ENCODE measurements at regions not wholly inside any gene's neighbourhood (a gene's known extent, or its start where the extent isn't known, plus 50 kb on each side); places are given as distances from the start of the nearest gene placed in this dataset.
"Not testable (repeated sequence)": the region's sequence is repeated elsewhere in the genome, so short reads cannot be mapped to it uniquely, and the experiment has no call there.

- DNase-seq = no peak
Measured at GRCh38 chr5:2566284-2566683, 185.2 kb downstream of the IRX2 start.

DNA sequence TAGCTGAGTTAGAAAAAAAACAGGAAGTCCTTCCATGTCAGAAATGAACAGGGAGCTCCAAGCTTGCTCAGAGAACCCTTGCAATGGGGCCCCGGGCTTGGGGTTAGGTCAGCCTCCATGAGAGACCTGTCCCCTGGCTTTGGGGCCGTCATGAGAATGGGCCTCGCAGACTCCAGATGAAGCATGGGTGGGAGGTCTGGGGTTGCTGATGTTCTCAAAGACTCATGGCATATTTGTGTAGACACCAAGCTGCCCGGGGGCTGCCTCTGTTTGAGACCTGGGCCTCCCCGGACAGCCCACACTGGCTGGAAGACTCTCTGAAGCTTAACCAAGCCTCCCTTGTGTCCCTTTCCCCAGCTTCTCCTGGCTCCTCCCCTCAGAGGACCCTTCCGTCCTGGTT lies 186.3 kb downstream of the IRX2 start:
- no peak for DNase-seq

GRCh38 chr5:2563046-2563445 lies 188.4 kb downstream of the IRX2 start:
- no peak for DNase-seq

- DNase-seq = no peak
Measured at GRCh38 chr5:2562036-2562435, 189.4 kb downstream of the IRX2 start.

- DNase-seq = no peak
Measured at GRCh38 chr5:2560435-2560834, 191.0 kb downstream of the IRX2 start.

DNA sequence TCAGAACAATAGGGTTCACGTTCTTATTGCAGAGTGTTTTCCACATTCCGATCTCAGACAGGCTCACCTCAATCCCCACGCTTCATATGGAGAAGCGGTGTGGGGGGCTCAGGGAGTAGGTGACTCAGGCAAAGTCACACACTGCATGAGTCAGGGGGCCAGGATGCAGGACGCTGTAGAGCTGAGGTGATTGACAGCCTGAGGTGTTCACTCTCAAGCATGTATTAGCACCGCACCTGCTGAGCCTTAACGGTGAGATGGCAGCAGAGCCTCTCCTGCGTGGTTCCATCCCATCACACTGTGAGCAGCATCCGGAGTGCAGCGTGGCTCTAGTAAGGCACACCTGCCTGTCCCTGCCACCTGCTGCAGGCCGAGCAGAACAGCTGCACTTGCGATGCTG lies 194.0 kb downstream of the IRX2 start:
- DNase-seq = no peak

GRCh38 chr5:2556375-2556966 lies 195.0 kb downstream of the IRX2 start:
- DNase-seq = no peak

DNA sequence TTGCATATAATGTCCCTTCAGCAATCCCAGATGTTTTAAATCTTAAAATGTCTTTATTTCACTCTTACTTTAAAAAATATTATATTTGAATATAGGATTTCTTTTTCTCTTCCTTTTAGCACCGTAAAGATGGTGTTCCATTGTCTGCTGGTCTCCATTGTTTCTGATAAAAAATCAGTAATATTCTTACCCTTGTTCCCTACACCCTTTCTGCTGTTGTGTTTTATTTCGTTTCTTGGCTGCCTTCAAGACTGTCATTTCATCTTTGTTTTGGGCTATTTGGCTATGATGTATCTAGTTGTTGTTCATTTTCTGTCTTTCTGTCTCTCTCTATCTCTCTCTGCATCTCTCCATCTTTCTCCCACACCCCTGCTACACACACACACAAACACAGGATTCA lies 197.9 kb downstream of the IRX2 start:
- no peak for DNase-seq

- DNase-seq = no peak
Measured at GRCh38 chr5:2550509-2550908, 201.0 kb downstream of the IRX2 start.

DNA sequence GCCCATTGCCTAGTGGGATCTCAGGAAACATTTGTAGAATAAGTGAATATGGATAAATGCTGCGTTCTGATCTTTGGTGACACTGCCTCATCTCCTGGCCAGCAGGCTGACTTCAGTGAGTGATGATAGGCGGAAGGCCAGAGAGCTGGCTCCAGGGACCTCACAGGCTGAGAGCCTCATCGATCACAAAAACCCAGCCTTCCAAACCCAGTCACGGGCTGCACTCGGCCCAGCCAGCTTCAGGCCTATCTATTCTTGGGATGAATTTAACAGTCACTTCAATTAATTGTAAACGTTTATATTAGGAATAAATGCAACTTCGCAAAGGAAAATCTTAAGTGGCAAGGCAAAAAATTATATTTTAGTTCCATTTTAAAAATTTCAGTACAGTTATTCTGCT lies 201.6 kb downstream of the IRX2 start:
- DNase-seq = no peak

DNA sequence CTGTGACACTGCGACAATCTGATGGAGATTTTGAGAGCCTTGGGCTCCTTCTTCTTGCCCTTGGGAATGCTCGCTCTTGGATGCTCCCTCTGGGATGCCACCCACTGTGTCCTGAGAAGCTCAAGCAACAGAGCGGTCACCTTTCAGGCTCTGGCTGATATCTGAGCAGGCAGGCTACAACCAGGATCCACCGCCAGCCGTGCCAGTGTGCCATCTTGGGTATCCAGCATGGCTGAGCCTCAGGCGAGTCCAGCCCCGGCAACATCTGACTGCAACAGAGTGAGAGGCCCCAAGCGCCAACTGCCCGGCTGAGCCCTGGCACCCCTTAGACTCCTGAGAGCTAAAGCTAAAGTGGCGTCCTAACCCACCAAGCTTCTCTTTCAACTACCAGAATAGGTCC lies 202.1 kb downstream of the IRX2 start:
- no peak for DNase-seq

DNA sequence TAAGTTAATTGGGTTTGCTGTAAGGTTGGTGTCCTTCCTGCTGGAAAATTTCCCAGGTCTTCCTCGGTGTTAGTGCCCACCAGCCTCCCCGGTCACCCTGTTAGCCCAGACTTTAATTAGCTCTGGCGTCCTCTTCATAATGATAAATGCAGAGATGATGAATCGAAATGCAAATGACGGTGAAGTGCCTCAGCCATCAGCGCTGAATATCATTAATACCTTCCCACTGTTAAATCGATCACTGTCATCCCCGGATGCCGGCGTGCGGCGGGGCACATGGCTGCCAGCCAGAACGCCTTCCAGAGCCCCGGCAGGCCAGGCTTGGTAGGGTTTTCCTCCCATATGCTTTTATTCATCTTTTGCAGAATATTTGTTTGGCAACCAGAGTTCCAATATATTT lies 204.5 kb downstream of the IRX2 start:
- DNase-seq = no peak

DNA sequence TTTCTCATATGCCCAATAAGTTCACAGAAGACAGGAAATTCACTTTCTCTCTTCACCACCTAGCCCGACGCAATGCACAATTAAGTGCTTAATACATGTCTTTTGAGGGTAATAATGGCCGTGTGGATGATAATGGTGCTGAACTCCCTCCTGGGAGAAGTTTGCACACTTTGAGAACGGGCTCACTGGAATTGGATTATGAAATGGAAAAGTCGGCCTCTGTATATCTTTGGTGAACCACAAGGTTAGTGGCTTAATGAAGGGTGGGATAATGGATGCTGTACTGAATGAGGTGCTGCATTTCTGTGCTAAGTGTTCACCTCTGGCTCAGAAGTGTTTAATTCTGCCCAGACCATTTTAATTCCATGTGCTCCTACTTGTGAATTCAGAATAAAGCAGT lies 207.5 kb downstream of the IRX2 start:
- no peak for DNase-seq

GRCh38 chr5:2542821-2543220 lies 208.7 kb downstream of the IRX2 start:
- DNase-seq = no peak

GRCh38 chr5:2542026-2542425 lies 209.5 kb downstream of the IRX2 start:
- DNase-seq = no peak

- no peak for DNase-seq
Measured at GRCh38 chr5:2538169-2538568, 213.3 kb downstream of the IRX2 start.

DNA sequence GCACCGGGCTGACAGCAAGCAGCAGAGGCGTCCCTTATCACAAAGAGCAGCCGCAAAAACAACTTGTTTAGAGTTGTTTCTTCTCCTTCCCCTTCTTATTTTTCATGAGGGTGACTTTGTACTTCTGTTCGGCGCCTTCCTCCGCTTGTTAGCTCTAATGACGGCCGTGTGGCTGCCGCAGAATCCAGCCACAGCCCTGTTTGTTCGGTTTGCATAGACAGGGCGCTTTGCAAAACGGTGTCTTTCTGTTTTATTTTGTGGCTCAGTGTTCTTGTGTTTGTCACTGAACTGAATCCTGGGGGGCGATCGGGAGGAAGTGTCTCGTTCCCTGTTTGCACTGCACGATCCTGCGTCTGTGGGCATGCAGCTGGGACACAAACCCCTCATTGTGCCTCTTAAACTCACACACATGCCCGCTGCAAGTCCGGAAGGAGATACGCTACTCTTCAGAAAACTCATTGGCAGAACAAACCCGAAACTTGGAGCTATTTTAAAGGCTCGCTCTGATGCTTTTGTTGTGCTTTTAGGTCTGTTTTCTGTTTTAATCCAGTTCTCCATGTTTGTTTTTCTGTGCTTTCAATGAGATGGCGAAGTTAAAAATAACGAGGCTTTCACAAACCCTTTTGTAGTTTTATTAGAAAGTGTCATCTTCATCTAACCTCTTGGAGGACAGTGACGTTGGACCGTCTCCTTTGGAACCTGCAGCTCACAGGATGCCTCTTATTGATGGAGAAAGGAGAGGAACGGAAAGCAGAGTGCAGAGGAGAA lies 213.9 kb downstream of the IRX2 start:
- DNase-seq = no peak

DNA sequence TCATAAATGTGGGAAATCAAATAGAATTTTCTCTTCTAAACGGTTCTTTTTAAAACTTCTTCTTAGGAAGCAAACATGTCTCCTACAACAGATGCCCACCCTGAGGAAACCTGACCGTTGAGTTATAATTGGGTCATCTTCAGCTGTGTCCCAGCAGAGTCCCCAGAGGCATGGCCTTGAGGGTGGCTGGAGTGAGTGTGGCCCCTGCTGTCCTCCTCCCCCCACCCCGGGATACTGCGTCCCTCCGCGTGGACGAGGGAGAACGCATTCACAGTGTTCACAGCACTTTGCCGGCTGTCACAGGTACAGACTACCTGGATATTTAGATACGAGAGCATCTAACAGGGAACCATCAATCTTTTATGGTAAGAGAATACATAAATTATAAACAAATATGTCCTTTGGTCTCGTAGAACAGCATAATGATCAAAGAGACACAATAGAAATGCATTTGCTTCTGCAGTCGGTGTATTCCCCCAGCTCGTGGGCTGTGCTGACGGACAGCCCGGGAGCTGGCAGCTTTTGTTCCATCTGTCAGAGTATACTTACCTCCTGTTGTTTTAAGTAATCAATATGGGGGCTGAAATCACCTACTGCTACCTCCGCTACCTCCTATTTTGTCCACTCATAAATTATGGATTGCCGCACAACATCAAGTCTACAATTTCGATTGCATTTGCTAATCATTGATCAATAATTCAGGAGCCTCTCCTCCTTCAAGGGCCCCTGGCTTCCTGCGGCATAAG lies 214.7 kb downstream of the IRX2 start:
- DNase-seq = no peak

- no peak for DNase-seq
Measured at GRCh38 chr5:2534970-2535369, 216.5 kb downstream of the IRX2 start.

DNA sequence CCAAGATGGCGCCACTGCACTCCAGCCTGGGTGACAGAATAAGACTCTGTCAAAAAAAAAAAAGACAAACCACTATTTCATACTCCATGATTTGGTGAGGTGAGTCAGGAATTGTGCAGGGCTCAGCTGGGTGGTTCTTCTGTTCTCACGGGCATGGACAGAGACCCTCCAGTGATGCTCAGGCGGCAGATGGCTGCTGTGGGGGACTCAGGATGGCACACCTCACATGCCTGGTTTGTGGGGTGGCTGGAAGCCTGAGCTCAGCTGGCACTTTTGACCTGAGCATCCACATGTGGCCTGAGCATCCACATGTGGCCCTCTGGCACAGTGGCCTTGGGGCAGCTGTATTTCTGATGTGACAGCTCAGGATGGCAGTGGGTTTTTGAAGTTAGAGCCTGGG lies 217.2 kb downstream of the IRX2 start:
- no peak for DNase-seq

- DNase-seq = not testable (repeated sequence)
Measured at GRCh38 chr5:2533848-2534247, 217.6 kb downstream of the IRX2 start.

DNA sequence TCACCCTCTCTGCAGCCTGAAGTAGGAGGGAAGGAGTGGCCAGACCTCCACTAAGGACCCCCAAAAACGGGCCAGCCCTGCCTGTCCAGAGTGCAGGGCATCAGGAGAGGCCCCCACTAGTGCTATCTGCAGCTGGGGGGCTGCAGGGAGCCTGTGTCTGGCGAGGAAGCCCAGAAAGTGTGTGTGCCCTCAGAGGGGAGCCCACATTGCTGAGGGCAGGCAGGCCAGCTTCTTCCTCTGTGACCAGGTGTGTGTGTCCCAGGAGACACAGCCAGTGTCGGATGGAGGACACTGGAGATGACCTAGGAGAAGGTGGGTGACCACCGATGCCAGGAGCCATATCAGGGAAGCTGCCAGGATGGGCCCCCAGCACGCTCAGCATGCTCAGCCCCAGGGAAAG lies 218.7 kb downstream of the IRX2 start:
- no peak for DNase-seq

- no peak for DNase-seq
Measured at GRCh38 chr5:2531318-2531717, 220.2 kb downstream of the IRX2 start.

- DNase-seq = no peak
Measured at GRCh38 chr5:2530609-2531008, 220.9 kb downstream of the IRX2 start.
